OCI-LY1 (cell line): ENCODE measurements at regions not wholly inside any gene's neighbourhood (a gene's known extent, or its start where the extent isn't known, plus 50 kb on each side); places are given as distances from the start of the nearest gene placed in this dataset.

Experiments
- CTCF ChIP-seq: fragments of 200-600 bp; sonication (generic), shearing (Covaris generic); IDR thresholded peaks from 2 replicates; pipeline ENCODE4 v1.5.1; 2017; ENCODE audit warnings: mild to moderate bottlenecking, antibody characterized with exemption, low read length, moderate library complexity, mixed read lengths
- EZH2 ChIP-seq: fragments of 200-600 bp; sonication (generic), shearing (Covaris generic); IDR thresholded peaks from 2 replicates; pipeline ENCODE4 v1.8.0; 2017; ENCODE audit warnings: borderline replicate concordance, mixed run types, mild to moderate bottlenecking, antibody characterized with exemption, low read length, moderate library complexity, mixed read lengths

GRCh38 chr11:57126766-57127400 lies 54.9 kb upstream of the LRRC55 start:
- TF ChIP-seq CTCF (no peak), EZH2 (no peak)
